ENCODE measurements at regions not wholly inside any gene's neighbourhood (a gene's known extent, or its start where the extent isn't known, plus 50 kb on each side); places are given as distances from the start of the nearest gene placed in this dataset.

DNA sequence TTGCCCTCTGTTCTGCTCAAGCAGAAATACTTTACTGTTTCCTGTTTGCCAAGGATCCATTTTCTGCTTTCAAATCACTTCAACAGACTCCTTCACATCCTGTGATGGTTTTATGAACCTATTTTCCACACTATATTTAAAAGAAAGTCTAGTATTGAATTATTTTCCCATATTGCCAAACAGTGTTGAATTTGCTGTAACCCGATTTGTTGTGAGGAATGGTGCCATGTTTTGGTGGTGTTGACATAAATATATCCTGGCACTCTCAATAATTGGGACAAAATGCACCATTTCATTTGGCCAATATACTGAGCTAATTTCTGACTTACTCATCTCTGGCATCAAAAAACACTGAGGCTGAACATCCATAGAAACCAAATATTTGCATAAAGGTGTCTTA lies 615.4 kb upstream of the SEMA3D start:
- TF ChIP-seq ZNF551 (CRISPR knock-in tag; IDR thresholded peaks at IDR 0.05) (no peak), RCOR1 (IDR thresholded peaks at IDR 0.05; ENCODE audit: borderline replicate concordance in 1 of 2, low read depth in 2 of 2, low read length in 2 of 2) (no peak), CTCF (IDR thresholded peaks at IDR 0.05 in 2 of 3, conservative IDR thresholded peaks at IDR 0.05 in 1 of 3; ENCODE audit: insufficient read depth in 2 of 3, low read depth in 1 of 3, low read length in 3 of 3) (no peak), SIN3A (IDR thresholded peaks at IDR 0.05; ENCODE audit: borderline replicate concordance in 2 of 2, control insufficient read depth in 1 of 2, low read depth in 2 of 2, low read length in 2 of 2) (no peak), SMC3 (conservative IDR thresholded peaks at IDR 0.05; ENCODE audit: insufficient read depth, low read depth, low read length) (no peak), ZNF124 (CRISPR knock-in tag; IDR thresholded peaks at IDR 0.05) (no peak), ZNF561 (CRISPR knock-in tag; conservative IDR thresholded peaks at IDR 0.05) (no peak), JUNB (CRISPR knock-in tag; conservative IDR thresholded peaks at IDR 0.05) (no peak)
- TF ChIP-seq, protein P1, sequence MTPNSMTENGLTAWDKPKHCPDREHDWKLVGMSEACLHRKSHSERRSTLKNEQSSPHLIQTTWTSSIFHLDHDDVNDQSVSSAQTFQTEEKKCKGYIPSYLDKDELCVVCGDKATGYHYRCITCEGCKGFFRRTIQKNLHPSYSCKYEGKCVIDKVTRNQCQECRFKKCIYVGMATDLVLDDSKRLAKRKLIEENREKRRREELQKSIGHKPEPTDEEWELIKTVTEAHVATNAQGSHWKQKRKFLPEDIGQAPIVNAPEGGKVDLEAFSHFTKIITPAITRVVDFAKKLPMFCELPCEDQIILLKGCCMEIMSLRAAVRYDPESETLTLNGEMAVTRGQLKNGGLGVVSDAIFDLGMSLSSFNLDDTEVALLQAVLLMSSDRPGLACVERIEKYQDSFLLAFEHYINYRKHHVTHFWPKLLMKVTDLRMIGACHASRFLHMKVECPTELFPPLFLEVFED (CRISPR knock-in tag; conservative IDR thresholded peaks at IDR 0.05) = no peak

Measured in K562 (cell line).